K562 (cell line): ENCODE measurements at regions not wholly inside any gene's neighbourhood (a gene's known extent, or its start where the extent isn't known, plus 50 kb on each side); places are given as distances from the start of the nearest gene placed in this dataset.

Source experiments
- ARHGAP35 ChIP-seq: fragments of 450-650 bp; IDR thresholded peaks from 2 replicates; pipeline ENCODE4 v1.6.1; 2018; ENCODE audit not compliant: partially characterized antibody
- RAD51 ChIP-seq: fragments of 450-650 bp; IDR thresholded peaks from 2 replicates; pipeline ENCODE4 v1.7.1; 2016; ENCODE audit warnings: low read depth, mild to moderate bottlenecking, borderline replicate concordance
- RNF2 ChIP-seq: sonication (generic); IDR thresholded peaks from 2 replicates; pipeline ENCODE4 v1.6.1; 2016
- TF ChIP-seq, protein P1 (sequence below): fragments of 200-600 bp; sonication (generic); IDR thresholded peaks from one replicate; pipeline ENCODE4 v1.6.1; 2012; ENCODE audit warnings: mild to moderate bottlenecking, low read depth, low read length, inconsistent platforms
- TF ChIP-seq, protein P2 (sequence below): sonication (generic); formaldehyde crosslinking; IDR thresholded peaks from 2 replicates; pipeline ENCODE4 v1.9.0; 2022; ENCODE audit warnings: mild to moderate bottlenecking, missing genetic modification reagents

DNA sequence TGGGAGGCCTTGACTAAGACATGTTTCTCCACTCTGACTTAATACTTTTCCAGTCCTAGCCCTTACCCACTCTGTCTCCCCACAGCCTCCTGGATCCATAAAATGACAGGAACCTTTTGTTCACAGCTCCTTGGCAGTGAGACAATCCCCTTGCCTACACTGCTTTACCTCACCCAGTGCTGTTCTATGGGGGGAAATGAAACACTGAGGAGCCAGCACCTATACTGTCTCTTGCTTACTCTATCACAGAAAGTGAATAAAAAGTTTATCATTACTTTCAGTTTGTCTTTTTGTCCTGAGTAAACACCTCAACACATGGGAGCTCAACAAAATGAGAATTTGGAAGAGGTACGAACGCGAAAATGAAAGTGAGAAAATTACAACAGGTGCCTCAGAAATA is 127.2 kb upstream of the DAAM1 start (continued):
- TF ChIP-seq, protein P1, sequence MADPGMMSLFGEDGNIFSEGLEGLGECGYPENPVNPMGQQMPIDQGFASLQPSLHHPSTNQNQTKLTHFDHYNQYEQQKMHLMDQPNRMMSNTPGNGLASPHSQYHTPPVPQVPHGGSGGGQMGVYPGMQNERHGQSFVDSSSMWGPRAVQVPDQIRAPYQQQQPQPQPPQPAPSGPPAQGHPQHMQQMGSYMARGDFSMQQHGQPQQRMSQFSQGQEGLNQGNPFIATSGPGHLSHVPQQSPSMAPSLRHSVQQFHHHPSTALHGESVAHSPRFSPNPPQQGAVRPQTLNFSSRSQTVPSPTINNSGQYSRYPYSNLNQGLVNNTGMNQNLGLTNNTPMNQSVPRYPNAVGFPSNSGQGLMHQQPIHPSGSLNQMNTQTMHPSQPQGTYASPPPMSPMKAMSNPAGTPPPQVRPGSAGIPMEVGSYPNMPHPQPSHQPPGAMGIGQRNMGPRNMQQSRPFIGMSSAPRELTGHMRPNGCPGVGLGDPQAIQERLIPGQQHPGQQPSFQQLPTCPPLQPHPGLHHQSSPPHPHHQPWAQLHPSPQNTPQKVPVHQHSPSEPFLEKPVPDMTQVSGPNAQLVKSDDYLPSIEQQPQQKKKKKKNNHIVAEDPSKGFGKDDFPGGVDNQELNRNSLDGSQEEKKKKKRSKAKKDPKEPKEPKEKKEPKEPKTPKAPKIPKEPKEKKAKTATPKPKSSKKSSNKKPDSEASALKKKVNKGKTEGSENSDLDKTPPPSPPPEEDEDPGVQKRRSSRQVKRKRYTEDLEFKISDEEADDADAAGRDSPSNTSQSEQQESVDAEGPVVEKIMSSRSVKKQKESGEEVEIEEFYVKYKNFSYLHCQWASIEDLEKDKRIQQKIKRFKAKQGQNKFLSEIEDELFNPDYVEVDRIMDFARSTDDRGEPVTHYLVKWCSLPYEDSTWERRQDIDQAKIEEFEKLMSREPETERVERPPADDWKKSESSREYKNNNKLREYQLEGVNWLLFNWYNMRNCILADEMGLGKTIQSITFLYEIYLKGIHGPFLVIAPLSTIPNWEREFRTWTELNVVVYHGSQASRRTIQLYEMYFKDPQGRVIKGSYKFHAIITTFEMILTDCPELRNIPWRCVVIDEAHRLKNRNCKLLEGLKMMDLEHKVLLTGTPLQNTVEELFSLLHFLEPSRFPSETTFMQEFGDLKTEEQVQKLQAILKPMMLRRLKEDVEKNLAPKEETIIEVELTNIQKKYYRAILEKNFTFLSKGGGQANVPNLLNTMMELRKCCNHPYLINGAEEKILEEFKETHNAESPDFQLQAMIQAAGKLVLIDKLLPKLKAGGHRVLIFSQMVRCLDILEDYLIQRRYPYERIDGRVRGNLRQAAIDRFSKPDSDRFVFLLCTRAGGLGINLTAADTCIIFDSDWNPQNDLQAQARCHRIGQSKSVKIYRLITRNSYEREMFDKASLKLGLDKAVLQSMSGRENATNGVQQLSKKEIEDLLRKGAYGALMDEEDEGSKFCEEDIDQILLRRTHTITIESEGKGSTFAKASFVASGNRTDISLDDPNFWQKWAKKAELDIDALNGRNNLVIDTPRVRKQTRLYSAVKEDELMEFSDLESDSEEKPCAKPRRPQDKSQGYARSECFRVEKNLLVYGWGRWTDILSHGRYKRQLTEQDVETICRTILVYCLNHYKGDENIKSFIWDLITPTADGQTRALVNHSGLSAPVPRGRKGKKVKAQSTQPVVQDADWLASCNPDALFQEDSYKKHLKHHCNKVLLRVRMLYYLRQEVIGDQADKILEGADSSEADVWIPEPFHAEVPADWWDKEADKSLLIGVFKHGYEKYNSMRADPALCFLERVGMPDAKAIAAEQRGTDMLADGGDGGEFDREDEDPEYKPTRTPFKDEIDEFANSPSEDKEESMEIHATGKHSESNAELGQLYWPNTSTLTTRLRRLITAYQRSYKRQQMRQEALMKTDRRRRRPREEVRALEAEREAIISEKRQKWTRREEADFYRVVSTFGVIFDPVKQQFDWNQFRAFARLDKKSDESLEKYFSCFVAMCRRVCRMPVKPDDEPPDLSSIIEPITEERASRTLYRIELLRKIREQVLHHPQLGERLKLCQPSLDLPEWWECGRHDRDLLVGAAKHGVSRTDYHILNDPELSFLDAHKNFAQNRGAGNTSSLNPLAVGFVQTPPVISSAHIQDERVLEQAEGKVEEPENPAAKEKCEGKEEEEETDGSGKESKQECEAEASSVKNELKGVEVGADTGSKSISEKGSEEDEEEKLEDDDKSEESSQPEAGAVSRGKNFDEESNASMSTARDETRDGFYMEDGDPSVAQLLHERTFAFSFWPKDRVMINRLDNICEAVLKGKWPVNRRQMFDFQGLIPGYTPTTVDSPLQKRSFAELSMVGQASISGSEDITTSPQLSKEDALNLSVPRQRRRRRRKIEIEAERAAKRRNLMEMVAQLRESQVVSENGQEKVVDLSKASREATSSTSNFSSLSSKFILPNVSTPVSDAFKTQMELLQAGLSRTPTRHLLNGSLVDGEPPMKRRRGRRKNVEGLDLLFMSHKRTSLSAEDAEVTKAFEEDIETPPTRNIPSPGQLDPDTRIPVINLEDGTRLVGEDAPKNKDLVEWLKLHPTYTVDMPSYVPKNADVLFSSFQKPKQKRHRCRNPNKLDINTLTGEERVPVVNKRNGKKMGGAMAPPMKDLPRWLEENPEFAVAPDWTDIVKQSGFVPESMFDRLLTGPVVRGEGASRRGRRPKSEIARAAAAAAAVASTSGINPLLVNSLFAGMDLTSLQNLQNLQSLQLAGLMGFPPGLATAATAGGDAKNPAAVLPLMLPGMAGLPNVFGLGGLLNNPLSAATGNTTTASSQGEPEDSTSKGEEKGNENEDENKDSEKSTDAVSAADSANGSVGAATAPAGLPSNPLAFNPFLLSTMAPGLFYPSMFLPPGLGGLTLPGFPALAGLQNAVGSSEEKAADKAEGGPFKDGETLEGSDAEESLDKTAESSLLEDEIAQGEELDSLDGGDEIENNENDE, result no peak
- TF ChIP-seq RAD51, result no peak
- TF ChIP-seq, protein P2, sequence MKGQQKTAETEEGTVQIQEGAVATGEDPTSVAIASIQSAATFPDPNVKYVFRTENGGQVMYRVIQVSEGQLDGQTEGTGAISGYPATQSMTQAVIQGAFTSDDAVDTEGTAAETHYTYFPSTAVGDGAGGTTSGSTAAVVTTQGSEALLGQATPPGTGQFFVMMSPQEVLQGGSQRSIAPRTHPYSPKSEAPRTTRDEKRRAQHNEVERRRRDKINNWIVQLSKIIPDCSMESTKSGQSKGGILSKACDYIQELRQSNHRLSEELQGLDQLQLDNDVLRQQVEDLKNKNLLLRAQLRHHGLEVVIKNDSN (CRISPR knock-in tag), result no peak
- TF ChIP-seq ARHGAP35, result no peak
- no peak for TF ChIP-seq RNF2
